Hepatocyte (in vitro differentiated cells): ENCODE measurements at regions not wholly inside any gene's neighbourhood (a gene's known extent, or its start where the extent isn't known, plus 50 kb on each side); places are given as distances from the start of the nearest gene placed in this dataset.

Experiments used
- CTCF ChIP-seq: fragments of 200-600 bp; sonication (generic); IDR thresholded peaks from 2 replicates; pipeline ENCODE4 v1.5.1; 2016; ENCODE audit warnings: antibody characterized with exemption, mild to moderate bottlenecking; ENCODE audit not compliant: poor library complexity
- EZH2 ChIP-seq: fragments of 200-600 bp; sonication (generic); IDR thresholded peaks from 2 replicates; pipeline ENCODE4 v1.6.1; 2016; ENCODE audit warnings: antibody characterized with exemption, mild to moderate bottlenecking, borderline replicate concordance

GRCh38 chr2:67055387-67056304 lies 341.5 kb upstream of the ETAA1 start:
- no peak for TF ChIP-seq CTCF
- no peak for TF ChIP-seq EZH2
